AG04450 (cell line): ENCODE measurements at regions not wholly inside any gene's neighbourhood (a gene's known extent, or its start where the extent isn't known, plus 50 kb on each side); places are given as distances from the start of the nearest gene placed in this dataset.

ENCODE experiments used
- CTCF ChIA-PET: fragments of 300-600, 350-600 bp; formaldehyde crosslinking; extraction: SDS; loops from one replicate; lab custom pipeline; 2022; ENCODE audit warnings: antibody characterized with exemption, inconsistent platforms; lab: Charles Lee
- POLR2A ChIA-PET: fragments of 350-600 bp; formaldehyde crosslinking; extraction: SDS; loops from one replicate; lab custom pipeline; 2021; ENCODE audit warnings: antibody characterized with exemption, inconsistent platforms; lab: Yijun Ruan, JAX
- DNase-seq: peaks from one replicate; pipeline ENCODE4 v3.0.0-alpha.2; 2011; ENCODE audit warnings: low read depth, low spot score
- H3K27ac ChIP-seq: one replicate; pipeline ENCODE4 v1.5.1; 2012; ENCODE audit warnings: low read depth, low read length, control low read depth
- H3K27me3 ChIP-seq: one replicate; pipeline ENCODE4 v1.6.0; 2012; ENCODE audit warnings: low read length; ENCODE audit not compliant: control insufficient read depth, insufficient read depth
- H3K4me3 ChIP-seq: 2 replicates; pipeline ENCODE4 v1.5.1; 2011; ENCODE audit warnings: mild to moderate bottlenecking, low read depth, low read length, control low read depth
- H3K9me3 ChIP-seq: 2 replicates; pipeline ENCODE4 v1.5.1; 2012; ENCODE audit warnings: low read length; ENCODE audit not compliant: control insufficient read depth, insufficient read depth
- TF ChIP-seq, protein P1 (sequence below): IDR thresholded peaks from 2 replicates; pipeline ENCODE4 v1.5.1; 2011; ENCODE audit warnings: low read depth, low read length, control low read depth, inconsistent platforms

GRCh38 chr2:55973673-55974072, 50.1 kb upstream of the EFEMP1 start:
- TF ChIP-seq, protein P1, sequence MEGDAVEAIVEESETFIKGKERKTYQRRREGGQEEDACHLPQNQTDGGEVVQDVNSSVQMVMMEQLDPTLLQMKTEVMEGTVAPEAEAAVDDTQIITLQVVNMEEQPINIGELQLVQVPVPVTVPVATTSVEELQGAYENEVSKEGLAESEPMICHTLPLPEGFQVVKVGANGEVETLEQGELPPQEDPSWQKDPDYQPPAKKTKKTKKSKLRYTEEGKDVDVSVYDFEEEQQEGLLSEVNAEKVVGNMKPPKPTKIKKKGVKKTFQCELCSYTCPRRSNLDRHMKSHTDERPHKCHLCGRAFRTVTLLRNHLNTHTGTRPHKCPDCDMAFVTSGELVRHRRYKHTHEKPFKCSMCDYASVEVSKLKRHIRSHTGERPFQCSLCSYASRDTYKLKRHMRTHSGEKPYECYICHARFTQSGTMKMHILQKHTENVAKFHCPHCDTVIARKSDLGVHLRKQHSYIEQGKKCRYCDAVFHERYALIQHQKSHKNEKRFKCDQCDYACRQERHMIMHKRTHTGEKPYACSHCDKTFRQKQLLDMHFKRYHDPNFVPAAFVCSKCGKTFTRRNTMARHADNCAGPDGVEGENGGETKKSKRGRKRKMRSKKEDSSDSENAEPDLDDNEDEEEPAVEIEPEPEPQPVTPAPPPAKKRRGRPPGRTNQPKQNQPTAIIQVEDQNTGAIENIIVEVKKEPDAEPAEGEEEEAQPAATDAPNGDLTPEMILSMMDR: no peak
- ChIA-PET POLR2A (no interaction called here), CTCF (interaction anchor here (2.0 kb wide), 1 partner anchor 12 kb away, joined by 10 read pairs; no protein-coding TSS in a partner anchor)
- Histone ChIP-seq H3K4me3 (no peak overlapping the region), H3K27ac (no peak overlapping the region), H3K27me3 (no peaks in the 10 kb centered on the region), H3K9me3 (no peaks in the 10 kb centered on the region)
- no peak for DNase-seq

GRCh38 chr2:55976681-55977080, 53.1 kb upstream of the EFEMP1 start:
- POLR2A ChIA-PET: no interaction called here

DNA sequence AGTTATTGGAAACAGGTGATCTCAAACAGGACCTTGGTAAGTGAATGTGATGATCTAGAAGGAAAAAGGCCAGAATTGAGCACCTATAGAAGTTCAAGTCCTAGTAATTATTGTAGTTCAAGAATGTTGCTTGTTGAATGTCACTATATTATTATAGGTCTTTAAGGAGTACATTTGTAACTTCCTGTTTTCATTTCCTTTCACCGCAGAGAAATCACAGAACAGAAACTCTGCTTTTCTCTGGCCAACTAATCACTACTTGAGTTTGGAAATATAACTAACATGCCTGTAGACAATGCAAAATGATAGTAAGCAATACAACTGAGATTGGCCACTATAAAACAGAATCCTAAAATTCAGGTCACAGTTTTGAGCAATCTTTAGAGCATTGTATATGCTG, 61.8 kb upstream of the EFEMP1 start:
- POLR2A ChIA-PET: no interaction called here

More at GRCh38 chr2:55976681-55977080, 53.1 kb upstream of the EFEMP1 start:
- CTCF ChIA-PET: interaction anchor here (0.8 to 1.6 kb wide), 3 partner anchors 12 to 205 kb away, joined by 3 to 9 read pairs (median 4); no protein-coding TSS in a partner anchor
- no peak overlapping the region for H3K4me3 ChIP-seq
- H3K27me3 ChIP-seq: no peaks in the 10 kb centered on the region
- no peak overlapping the region for H3K27ac ChIP-seq
- no peaks in the 10 kb centered on the region for H3K9me3 ChIP-seq
- TF ChIP-seq, protein P1: no peak
- DNase-seq: no peak

GRCh38 chr2:55986001-55986400, 62.4 kb upstream of the EFEMP1 start:
- no peak for DNase-seq
- ChIA-PET CTCF (interaction anchor here (2.2 kb wide), 1 partner anchor 25 kb away, joined by 24 read pairs; no protein-coding TSS in a partner anchor), POLR2A (no interaction called here)
- no peaks in the 10 kb centered on the region for H3K9me3 ChIP-seq
- H3K27me3 ChIP-seq: no peaks in the 10 kb centered on the region
- H3K4me3 ChIP-seq: no peak overlapping the region
- no peak overlapping the region for H3K27ac ChIP-seq
- TF ChIP-seq, protein P1: no peak

More for the DNA sequence above, 61.8 kb upstream of the EFEMP1 start:
- no peak overlapping the region for H3K27ac ChIP-seq
- no peak overlapping the region for H3K4me3 ChIP-seq
- no peaks in the 10 kb centered on the region for H3K27me3 ChIP-seq
- CTCF ChIA-PET: interaction anchor here (2.2 kb wide), 1 partner anchor 24 kb away, joined by 24 read pairs; no protein-coding TSS in a partner anchor
- no peaks in the 10 kb centered on the region for H3K9me3 ChIP-seq
- DNase-seq: no peak
- TF ChIP-seq, protein P1: no peak

GRCh38 chr2:55986700-55987440, 63.3 kb upstream of the EFEMP1 start:
- Histone ChIP-seq H3K27me3 (no peaks in the 10 kb centered on the region), H3K9me3 (no peaks in the 10 kb centered on the region), H3K27ac (no peak overlapping the region), H3K4me3 (no peak overlapping the region)
- POLR2A ChIA-PET: no interaction called here
- TF ChIP-seq, protein P1: no peak
- DNase-seq: no peak
- CTCF ChIA-PET: interaction anchor here (1.0 to 2.2 kb wide), 2 partner anchors 25 to 269 kb away, joined by 6 to 24 read pairs; no protein-coding TSS in a partner anchor
